Embryonic facial prominence (tissue), 1 donor: ENCODE measurements at regions not wholly inside any gene's neighbourhood (a gene's known extent, or its start where the extent isn't known, plus 50 kb on each side); places are given as distances from the start of the nearest gene placed in this dataset.

Experiments
- DNase-seq: peaks from one replicate; pipeline ENCODE4 v3.0.0-alpha.2; 2016; ENCODE audit errors: extremely low spot score

DNA sequence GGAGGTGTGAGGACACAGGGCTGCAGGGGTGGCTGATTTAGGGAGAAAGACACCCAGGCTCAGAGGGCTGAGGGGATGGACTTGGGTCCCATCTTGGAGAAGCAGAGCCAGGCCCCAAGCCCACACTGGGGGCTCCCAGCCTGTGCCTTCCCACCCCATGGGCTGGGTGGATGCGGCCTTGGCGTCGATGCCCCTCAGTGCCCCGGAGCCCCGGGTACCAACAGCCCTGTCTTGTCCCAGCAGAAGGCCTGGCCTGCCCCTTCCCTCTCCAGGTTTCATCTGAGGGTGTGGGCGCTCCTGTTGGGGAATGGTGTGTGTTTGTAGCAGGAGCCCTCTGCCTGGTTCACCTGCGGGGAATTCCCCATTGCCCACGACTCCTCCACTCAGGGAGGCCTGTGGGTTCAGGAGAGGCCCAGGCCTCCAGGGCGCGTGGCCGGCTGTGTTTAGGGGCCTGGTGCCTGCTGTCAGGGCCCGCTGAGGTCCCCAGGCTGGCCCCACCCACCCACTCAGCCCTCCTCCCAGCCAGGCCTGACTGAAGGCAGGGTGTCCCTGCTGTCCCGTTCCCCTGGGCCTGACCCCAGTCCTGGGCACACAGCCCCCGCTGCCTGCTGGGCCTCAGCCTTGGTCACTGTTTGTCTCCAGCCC is 51.1 kb upstream of the BEGAIN start:
- DNase-seq: no peak

- no peak for DNase-seq
Measured at GRCh38 chr14:100639280-100639679, 52.1 kb upstream of the BEGAIN start.

GRCh38 chr14:100640471-100641273 is 53.5 kb upstream of the BEGAIN start:
- DNase-seq: no peak

DNA sequence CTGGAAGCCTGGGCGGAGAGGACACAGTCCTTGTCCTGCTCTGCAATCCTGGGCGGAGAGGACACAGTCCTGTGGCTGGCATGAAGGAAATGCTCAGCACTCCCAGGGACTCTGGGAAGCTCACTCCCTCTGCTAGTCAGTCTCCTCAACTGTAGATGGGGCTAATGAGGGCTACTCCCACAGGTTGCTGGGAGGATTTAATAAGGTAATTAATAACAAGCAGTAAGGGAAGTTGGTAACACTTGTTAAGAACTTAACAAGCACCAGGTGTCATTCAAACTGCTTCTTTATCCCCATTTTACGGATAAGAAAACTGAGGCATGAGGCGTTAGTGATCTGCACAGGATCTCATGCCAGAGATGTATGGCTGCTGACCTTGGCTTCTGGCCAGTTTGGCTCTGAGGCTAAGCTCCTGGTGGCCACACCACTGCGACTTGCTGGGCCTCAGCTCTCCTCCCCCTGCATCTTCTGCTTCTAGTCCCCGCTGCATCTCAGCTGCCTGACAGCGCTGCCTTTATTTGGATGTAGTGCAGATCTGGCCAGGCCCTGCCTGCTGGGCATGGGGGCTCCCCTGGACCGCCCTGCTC is 54.1 kb upstream of the BEGAIN start:
- no peak for DNase-seq

- no peak for DNase-seq
Measured at GRCh38 chr14:100643426-100643825, 56.2 kb upstream of the BEGAIN start.

- DNase-seq: no peak
Measured at GRCh38 chr14:100644383-100644782, 57.2 kb upstream of the BEGAIN start.

GRCh38 chr14:100644784-100645183 is 57.6 kb upstream of the BEGAIN start:
- DNase-seq: no peak

DNA sequence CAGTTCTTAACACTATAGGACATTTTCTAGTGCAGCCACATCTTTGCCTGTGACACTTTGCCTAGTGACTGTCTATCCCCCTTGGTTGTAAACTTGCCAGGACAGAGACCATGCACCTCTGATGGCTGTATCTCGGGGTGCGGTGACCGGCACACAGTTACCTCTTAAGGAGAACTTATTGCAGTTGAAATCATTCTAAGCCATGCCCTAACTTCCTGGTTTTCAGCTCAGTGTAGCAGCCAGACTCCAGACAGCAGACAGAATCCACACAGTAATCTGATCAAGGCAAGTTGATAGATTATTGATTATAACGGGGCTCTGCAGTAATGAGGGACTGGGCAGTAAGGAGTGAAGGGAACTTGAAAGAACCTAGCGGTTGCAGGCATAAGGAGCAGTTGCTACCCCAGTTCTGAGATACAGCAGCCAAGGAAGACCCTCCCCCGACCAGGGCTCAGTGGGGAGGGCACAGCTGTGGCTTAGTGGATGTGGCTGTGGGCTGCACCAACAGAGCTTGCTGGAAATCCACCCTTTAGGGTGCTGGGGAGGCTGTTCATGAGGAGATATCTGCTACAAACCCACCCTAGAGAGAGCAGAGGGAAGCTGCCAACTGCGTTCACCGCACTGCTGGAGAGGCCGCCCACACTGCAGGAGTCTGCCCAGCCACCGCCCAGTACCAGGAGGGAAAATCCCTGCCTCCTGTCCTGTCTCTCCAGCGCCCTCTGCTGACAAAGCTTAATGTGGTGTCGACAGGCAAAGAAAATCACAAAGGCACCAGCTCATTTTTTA is 58.2 kb upstream of the BEGAIN start:
- DNase-seq: peak; percentile 70

- DNase-seq: no peak
Measured at GRCh38 chr14:100645982-100646314, 58.7 kb upstream of the BEGAIN start.

- DNase-seq: no peak
Measured at GRCh38 chr14:100648474-100649172, 61.4 kb upstream of the BEGAIN start.

DNA sequence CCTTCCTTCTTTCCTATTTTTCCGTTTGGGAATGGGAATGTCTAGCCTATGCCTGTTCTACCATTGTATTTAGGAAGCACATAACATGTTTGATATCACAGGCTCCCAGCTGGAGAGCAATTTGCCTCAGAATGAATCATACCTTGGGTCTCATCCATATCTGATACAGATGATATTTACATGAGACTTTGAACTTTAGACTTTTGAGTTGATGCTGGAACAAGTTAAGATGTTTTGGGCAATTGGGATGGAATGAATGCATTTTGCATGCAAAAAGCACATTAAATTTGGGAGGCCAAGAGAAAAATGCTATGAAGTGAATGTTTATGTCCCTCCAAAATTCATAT is 61.9 kb upstream of the BEGAIN start:
- DNase-seq: no peak

GRCh38 chr14:100651999-100652508 is 64.8 kb upstream of the BEGAIN start:
- no peak for DNase-seq

DNA sequence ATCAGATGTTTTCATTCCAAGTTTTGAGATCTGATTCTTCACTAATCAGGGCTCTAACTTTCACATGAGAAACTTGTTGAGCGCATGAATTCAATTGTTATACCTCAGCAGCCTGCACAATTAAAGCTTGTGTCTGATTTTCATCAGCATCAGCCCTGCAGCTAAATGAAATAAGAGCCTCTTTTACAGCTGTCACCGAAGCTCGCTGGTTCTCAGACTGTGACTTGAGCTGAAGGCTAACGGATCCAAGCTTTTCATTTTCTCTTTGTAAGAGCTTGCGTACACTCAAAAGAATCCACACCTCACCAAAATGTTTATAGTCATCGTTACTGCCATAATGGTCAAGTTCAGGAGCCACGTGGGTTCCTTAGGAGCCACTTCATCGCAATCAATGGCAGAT is 65.5 kb upstream of the BEGAIN start:
- peak; percentile 45 for DNase-seq

DNA sequence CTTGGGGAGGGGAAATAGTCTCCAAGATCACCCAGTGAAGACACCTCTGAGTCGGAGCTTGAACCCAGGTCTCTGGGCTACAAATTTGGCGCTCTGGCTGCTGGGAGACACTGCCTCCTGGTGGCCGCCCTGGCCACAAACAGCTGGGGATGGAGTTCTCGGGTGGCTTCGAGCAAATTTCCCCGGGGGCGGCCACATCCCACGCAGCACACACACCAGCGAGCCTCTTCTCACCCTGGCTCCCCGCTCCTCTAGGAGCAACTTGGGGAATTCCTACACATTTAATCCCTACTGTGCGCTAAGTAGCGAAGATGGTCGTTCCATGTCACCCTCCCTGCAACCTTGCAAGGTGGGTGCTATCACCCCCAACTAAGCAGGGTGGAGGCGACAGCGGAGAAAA is 66.2 kb upstream of the BEGAIN start:
- no peak for DNase-seq

GRCh38 chr14:100654025-100654813 is 67.0 kb upstream of the BEGAIN start:
- no peak for DNase-seq

DNA sequence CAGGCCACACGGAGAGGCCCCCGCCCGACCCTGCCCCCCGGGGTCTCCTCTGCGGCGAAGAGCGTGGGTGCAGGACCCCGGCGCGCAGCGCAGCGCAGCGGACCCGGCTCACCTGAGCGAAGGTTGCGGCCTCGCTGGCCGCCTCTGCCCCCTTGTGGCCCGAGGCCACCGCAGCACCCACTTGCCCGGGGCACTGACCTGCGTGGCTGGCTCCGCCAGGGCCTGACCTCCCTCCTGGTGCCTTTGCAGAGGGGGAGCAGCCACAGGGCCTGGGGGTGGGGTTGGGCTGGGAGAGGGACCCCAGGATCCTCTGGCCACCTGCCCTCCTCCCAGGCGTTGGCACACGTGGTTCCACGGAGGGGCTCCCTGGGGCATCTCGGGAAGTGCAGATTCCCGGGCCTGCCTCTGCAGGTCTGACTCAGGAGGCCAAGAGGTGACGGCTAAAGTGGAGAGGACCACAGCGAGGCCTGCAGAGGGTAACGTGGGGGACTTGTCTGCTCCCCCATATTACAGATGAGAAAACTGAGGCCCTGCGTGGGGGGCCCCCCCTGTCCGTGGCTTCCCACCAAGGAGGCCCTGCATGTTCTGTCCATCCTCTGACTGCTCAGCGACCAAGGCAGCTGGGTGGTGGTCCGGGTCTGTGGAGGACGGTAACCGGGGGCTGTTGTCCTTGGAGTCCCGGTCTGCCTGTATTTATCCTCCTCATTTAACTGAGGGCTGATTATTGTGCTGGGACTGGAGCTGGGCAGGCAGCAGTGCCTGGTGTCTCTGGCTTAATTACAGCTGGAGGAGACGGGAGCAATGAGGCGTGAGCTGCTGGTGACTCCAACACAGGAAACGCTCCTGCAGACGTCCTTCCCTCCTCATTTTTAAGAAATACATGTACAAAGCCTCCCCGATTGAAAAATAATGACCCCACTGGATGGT is 67.9 kb upstream of the BEGAIN start:
- no peak for DNase-seq

- no peak for DNase-seq
Measured at GRCh38 chr14:100655741-100656085, 68.5 kb upstream of the BEGAIN start.

GRCh38 chr14:100656996-100657395 is 69.7 kb upstream of the DLK1 start:
- DNase-seq: no peak

- no peak for DNase-seq
Measured at GRCh38 chr14:100657780-100658179, 68.9 kb upstream of the DLK1 start.
